Right kidney (tissue), 1 donor: ENCODE measurements at regions not wholly inside any gene's neighbourhood (a gene's known extent, or its start where the extent isn't known, plus 50 kb on each side); places are given as distances from the start of the nearest gene placed in this dataset.

Source experiments
- DNase-seq: peaks from one replicate; pipeline ENCODE4 v3.0.0-alpha.2; 2016

- no peak for DNase-seq
Measured at GRCh38 chr6:9458424-9458823, 956.5 kb downstream of the TFAP2A start.

GRCh38 chr6:9455864-9456658, 958.8 kb downstream of the TFAP2A start:
- peak; percentile 9 for DNase-seq

GRCh38 chr6:9439621-9440330, 975.1 kb downstream of the TFAP2A start:
- DNase-seq, result no peak

GRCh38 chr6:9437836-9438235, 977.0 kb downstream of the TFAP2A start:
- no peak for DNase-seq

- DNase-seq, result no peak
Measured at GRCh38 chr6:9435281-9435680, 979.6 kb downstream of the TFAP2A start.

- no peak for DNase-seq
Measured at GRCh38 chr6:9431945-9432344, 982.9 kb downstream of the TFAP2A start.

- DNase-seq, result no peak
Measured at GRCh38 chr6:9428421-9429172, 986.3 kb downstream of the TFAP2A start.

- no peak for DNase-seq
Measured at GRCh38 chr6:9422138-9422537, 986.8 kb upstream of the SLC35B3 start.

GRCh38 chr6:9420316-9421015, 985.1 kb upstream of the SLC35B3 start:
- no peak for DNase-seq

GRCh38 chr6:9417400-9417799, 982.1 kb upstream of the SLC35B3 start:
- no peak for DNase-seq

GRCh38 chr6:9412951-9413559, 977.7 kb upstream of the SLC35B3 start:
- no peak for DNase-seq

- no peak for DNase-seq
Measured at GRCh38 chr6:9409126-9409525, 973.8 kb upstream of the SLC35B3 start.

- no peak for DNase-seq
Measured at GRCh38 chr6:9408402-9409117, 973.2 kb upstream of the SLC35B3 start.

GRCh38 chr6:9405825-9406224, 970.5 kb upstream of the SLC35B3 start:
- no peak for DNase-seq

GRCh38 chr6:9405369-9405768, 970.0 kb upstream of the SLC35B3 start:
- DNase-seq, result no peak

GRCh38 chr6:9404351-9405146, 969.2 kb upstream of the SLC35B3 start:
- no peak for DNase-seq

- no peak for DNase-seq
Measured at GRCh38 chr6:9403736-9404135, 968.4 kb upstream of the SLC35B3 start.

GRCh38 chr6:9401960-9402359, 966.6 kb upstream of the SLC35B3 start:
- no peak for DNase-seq

- DNase-seq, result no peak
Measured at GRCh38 chr6:9399916-9400315, 964.6 kb upstream of the SLC35B3 start.

- peak; percentile 44 for DNase-seq
Measured at GRCh38 chr6:9398767-9399373, 963.5 kb upstream of the SLC35B3 start.
